DMS53 treated with DMSO at 0.1 percent for 48 hours (cell line): ENCODE measurements at regions not wholly inside any gene's neighbourhood (a gene's known extent, or its start where the extent isn't known, plus 50 kb on each side); places are given as distances from the start of the nearest gene placed in this dataset.

Source experiments
- DNase-seq: peaks from one replicate; lab custom pipeline; 2025; ENCODE audit not compliant: unreplicated experiment; lab: John Stamatoyannopoulos, UW

- no peak for DNase-seq
Observed at GRCh38 chr9:86700629-86701028, 246.7 kb downstream of the GAS1 start.

GRCh38 chr9:86697999-86698398 lies 249.3 kb downstream of the GAS1 start:
- no peak for DNase-seq

GRCh38 chr9:86697213-86697612 lies 250.1 kb downstream of the GAS1 start:
- no peak for DNase-seq

- no peak for DNase-seq
Observed at GRCh38 chr9:86695910-86696424, 251.3 kb downstream of the GAS1 start.

GRCh38 chr9:86690034-86690433 lies 257.3 kb downstream of the GAS1 start:
- DNase-seq, result no peak

GRCh38 chr9:86687788-86688187 lies 259.5 kb downstream of the GAS1 start:
- DNase-seq, result no peak

GRCh38 chr9:86685556-86685955 lies 261.8 kb downstream of the GAS1 start:
- no peak for DNase-seq

GRCh38 chr9:86684148-86684547 lies 263.2 kb downstream of the GAS1 start:
- no peak for DNase-seq

GRCh38 chr9:86682240-86682639 lies 265.1 kb downstream of the GAS1 start:
- DNase-seq, result no peak

GRCh38 chr9:86679909-86680308 lies 267.4 kb downstream of the GAS1 start:
- DNase-seq, result no peak

GRCh38 chr9:86676396-86676795 lies 270.9 kb downstream of the GAS1 start:
- DNase-seq, result no peak

- no peak for DNase-seq
Observed at GRCh38 chr9:86675805-86676204, 271.5 kb downstream of the GAS1 start.

- no peak for DNase-seq
Observed at GRCh38 chr9:86674487-86674886, 272.8 kb downstream of the GAS1 start.

- DNase-seq, result no peak
Observed at GRCh38 chr9:86672966-86673365, 274.3 kb downstream of the GAS1 start.

GRCh38 chr9:86672301-86672700 lies 275.0 kb downstream of the GAS1 start:
- DNase-seq, result no peak

- DNase-seq, result no peak
Observed at GRCh38 chr9:86671018-86671417, 276.3 kb downstream of the GAS1 start.

GRCh38 chr9:86670536-86670935 lies 276.8 kb downstream of the GAS1 start:
- DNase-seq, result no peak

- DNase-seq, result no peak
Observed at GRCh38 chr9:86670076-86670475, 277.2 kb downstream of the GAS1 start.

GRCh38 chr9:86669422-86669821 lies 277.9 kb downstream of the GAS1 start:
- no peak for DNase-seq

GRCh38 chr9:86668488-86668887 lies 278.8 kb downstream of the GAS1 start:
- DNase-seq, result no peak

- no peak for DNase-seq
Observed at GRCh38 chr9:86667307-86667706, 280.0 kb downstream of the GAS1 start.

- DNase-seq, result no peak
Observed at GRCh38 chr9:86665416-86665815, 281.9 kb downstream of the GAS1 start.

- no peak for DNase-seq
Observed at GRCh38 chr9:86664603-86665002, 282.7 kb downstream of the GAS1 start.

- no peak for DNase-seq
Observed at GRCh38 chr9:86663905-86664304, 283.4 kb downstream of the GAS1 start.
